ENCODE measurements at regions not wholly inside any gene's neighbourhood (a gene's known extent, or its start where the extent isn't known, plus 50 kb on each side); places are given as distances from the start of the nearest gene placed in this dataset.
"Not testable (repeated sequence)": the region's sequence is repeated elsewhere in the genome, so short reads cannot be mapped to it uniquely, and the experiment has no call there.

DNA sequence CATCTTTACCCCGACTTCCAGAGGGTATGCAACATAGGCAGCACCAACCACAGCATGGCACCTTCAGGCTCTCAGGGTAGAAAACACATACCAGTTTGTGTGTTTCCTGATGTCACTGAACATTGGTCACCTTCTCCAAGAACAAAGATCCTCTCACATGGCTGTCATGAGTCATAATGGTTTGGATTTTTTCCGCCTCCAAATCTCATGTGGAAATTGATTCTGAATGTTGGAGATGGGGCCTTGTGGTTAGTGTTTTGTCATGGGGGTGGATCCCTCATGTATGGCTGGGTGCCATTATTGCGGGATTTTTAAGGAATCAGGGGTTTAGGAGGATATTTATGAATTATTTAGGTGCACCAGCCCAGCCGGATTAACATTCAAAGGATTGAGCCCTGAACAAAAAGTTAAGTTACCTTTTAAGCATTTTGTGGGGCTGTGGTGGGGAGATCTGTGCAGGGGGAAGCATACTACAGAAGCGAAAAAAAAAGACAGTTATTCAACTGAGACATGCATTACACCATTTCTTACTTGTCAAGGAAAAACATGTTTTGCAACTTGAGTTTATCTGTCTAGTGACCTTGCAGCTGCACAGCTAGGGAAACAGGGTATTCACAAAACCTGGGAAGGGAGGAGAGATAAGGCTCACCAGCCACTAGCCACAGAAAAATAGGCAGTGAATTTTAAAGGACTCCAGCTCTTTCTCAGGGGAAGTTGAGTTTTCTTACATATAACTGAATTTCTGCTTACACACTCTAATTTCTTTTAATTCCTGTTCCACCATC lies 774.1 kb upstream of the AUTS2 start:
- intact Hi-C loops (cut with DNase I) = no loop called here
- ATAC-seq = no peak
- TF ChIP-seq, protein P1, sequence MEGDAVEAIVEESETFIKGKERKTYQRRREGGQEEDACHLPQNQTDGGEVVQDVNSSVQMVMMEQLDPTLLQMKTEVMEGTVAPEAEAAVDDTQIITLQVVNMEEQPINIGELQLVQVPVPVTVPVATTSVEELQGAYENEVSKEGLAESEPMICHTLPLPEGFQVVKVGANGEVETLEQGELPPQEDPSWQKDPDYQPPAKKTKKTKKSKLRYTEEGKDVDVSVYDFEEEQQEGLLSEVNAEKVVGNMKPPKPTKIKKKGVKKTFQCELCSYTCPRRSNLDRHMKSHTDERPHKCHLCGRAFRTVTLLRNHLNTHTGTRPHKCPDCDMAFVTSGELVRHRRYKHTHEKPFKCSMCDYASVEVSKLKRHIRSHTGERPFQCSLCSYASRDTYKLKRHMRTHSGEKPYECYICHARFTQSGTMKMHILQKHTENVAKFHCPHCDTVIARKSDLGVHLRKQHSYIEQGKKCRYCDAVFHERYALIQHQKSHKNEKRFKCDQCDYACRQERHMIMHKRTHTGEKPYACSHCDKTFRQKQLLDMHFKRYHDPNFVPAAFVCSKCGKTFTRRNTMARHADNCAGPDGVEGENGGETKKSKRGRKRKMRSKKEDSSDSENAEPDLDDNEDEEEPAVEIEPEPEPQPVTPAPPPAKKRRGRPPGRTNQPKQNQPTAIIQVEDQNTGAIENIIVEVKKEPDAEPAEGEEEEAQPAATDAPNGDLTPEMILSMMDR (IDR thresholded peaks at IDR 0.05) = no peak
- Histone ChIP-seq H3K4me3 (no peak overlapping the region), H3K27ac (no peak overlapping the region), H3K4me1 (no peaks in the 10 kb centered on the region), H3K9me3 (no peaks in the 10 kb centered on the region), H3K27me3 (no peaks in the 10 kb centered on the region), H3K36me3 (no peaks in the 10 kb centered on the region)
- WGBS, 2 donors = 81 to 85% methylated on average over 5 of the region's 5 CpGs
- FAIRE-seq = no peak
- DNase-seq = no peak

DNA sequence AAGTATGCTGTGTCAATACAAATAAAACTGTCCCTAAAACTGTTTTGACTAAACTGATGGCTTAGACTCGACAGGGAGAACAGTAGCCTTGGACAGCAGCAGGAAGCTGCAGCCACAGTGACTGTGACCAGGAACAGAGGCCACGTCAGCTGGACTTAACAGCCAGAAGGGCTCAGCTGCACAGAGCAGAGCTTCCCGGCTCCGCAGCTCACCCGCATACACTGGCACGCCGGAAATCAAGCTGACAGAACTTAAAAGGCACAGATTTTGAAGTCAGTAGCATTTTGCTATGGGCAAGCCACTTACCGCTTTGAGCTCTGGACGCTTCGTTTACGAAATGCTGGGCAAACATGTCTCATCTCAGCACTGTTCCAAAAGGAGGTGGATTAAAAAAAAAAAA lies 769.7 kb upstream of the AUTS2 start:
- no peak for FAIRE-seq
- Histone ChIP-seq H3K4me3 (no peak overlapping the region), H3K27me3 (no peaks in the 10 kb centered on the region), H3K9me3 (no peaks in the 10 kb centered on the region), H3K36me3 (no peaks in the 10 kb centered on the region), H3K27ac (no peak overlapping the region), H3K4me1 (no peaks in the 10 kb centered on the region)
- DNase-seq = no peak
- no peak for ATAC-seq
- intact Hi-C loops (cut with DNase I) = no loop called here
- WGBS, 2 donors = 57 to 73% methylated on average over 11 of the region's 11 CpGs
- TF ChIP-seq, protein P1 (IDR thresholded peaks at IDR 0.05) = no peak

DNA sequence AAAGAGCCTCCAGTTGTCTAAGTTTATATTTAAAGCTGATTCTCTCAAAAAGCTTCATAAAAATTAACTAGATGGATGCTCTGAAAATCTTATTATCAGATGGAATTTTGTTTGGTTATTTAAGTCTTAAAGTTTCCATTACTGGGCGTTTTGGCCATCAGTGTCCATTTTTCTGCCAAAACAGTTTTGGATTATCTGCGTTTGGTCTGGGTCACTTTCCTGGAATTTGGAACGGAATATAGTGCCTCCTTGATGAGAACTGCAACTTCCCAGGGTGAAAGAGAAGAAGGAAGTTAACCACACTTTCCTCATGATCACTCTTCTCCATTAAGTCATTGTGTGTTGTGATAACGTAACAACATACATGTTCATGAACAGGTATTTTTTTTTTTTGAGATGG lies 764.9 kb upstream of the AUTS2 start:
- 46 to 73% methylated on average over 4 of the region's 4 CpGs for WGBS, 2 donors
- no peak overlapping the region for H3K4me3 ChIP-seq
- H3K27me3 ChIP-seq = no peaks in the 10 kb centered on the region
- ATAC-seq (no peak), DNase-seq (no peak), FAIRE-seq (no peak)
- H3K4me1 ChIP-seq = no peaks in the 10 kb centered on the region
- H3K36me3 ChIP-seq = no peaks in the 10 kb centered on the region
- intact Hi-C loops (cut with DNase I) = no loop called here
- TF ChIP-seq, protein P1 (IDR thresholded peaks at IDR 0.05) = no peak
- H3K9me3 ChIP-seq = no peaks in the 10 kb centered on the region
- no peak overlapping the region for H3K27ac ChIP-seq

DNA sequence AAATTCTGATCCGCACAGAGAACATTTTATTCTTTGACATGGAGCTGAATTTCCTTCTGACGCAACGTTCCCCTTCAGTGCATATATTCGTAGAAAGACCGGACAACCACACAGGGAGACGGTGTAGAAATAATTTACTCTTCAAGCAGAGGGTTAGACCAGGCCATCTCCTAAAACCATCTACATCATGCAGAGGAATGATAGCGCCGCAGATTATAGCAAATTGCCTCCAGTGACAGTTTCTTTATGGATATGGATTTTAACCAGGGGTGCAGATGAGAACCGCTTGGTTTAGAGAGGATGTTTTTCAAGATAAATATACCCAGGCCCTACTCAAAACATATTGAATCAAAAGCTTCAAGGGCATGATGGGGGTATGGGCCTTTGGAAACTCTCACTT lies 759.3 kb upstream of the AUTS2 start:
- TF ChIP-seq, protein P1 (IDR thresholded peaks at IDR 0.05) = no peak
- Histone ChIP-seq H3K27ac (no peak overlapping the region), H3K36me3 (no peaks in the 10 kb centered on the region), H3K4me3 (no peak overlapping the region), H3K27me3 (no peaks in the 10 kb centered on the region), H3K4me1 (no peaks in the 10 kb centered on the region), H3K9me3 (no peaks in the 10 kb centered on the region)
- ATAC-seq (no peak), FAIRE-seq (no peak), DNase-seq (no peak)
- intact Hi-C loops (cut with DNase I) = no loop called here
- 93 to 98% methylated on average over 9 of the region's 9 CpGs for WGBS, 2 donors

DNA sequence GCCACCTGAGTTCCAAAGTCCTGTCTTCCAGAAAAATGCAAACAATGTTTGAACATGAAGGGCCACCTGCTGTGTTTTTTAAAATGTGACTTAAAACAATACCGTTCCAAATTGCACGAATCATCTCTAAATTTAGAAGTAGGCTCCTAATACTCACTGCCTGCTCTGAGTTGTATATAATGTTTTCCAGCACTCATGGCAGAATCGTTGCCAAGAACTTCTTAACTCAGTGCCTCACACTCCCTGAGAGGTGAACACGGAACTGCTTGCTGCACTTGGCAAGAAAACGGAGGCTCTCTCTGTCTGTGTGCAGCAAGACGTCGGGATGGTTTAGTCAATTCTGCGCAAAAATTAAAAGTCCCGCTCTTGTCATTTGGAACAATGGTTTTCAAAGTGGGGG lies 757.3 kb upstream of the AUTS2 start:
- Histone ChIP-seq H3K27ac (no peak overlapping the region), H3K36me3 (no peaks in the 10 kb centered on the region), H3K9me3 (no peaks in the 10 kb centered on the region), H3K4me1 (no peaks in the 10 kb centered on the region), H3K27me3 (no peaks in the 10 kb centered on the region), H3K4me3 (no peak overlapping the region)
- no peak for DNase-seq
- intact Hi-C loops (cut with DNase I) = no loop called here
- WGBS, 2 donors = 54 to 55% methylated on average over 9 of the region's 9 CpGs
- TF ChIP-seq, protein P1 (IDR thresholded peaks at IDR 0.05) = no peak
- FAIRE-seq = no peak
- ATAC-seq = no peak

GRCh38 chr7:68843985-68844384 lies 754.3 kb upstream of the AUTS2 start:
- ATAC-seq; DNase-seq; intact Hi-C loops (cut with DNase I); H3K4me1 ChIP-seq; H3K36me3 ChIP-seq; FAIRE-seq; H3K27ac ChIP-seq; H3K27me3 ChIP-seq; H3K4me3 ChIP-seq; H3K9me3 ChIP-seq: not testable (repeated sequence)
- 80 to 94% methylated on average over 6 of the region's 6 CpGs for WGBS, 2 donors

Measured in pancreas (tissue), 10 donors.